Adrenal gland (tissue), 9 donors: ENCODE measurements at regions not wholly inside any gene's neighbourhood (a gene's known extent, or its start where the extent isn't known, plus 50 kb on each side); places are given as distances from the start of the nearest gene placed in this dataset.

Experiments
- DNase-seq, 7 donors: peaks; one replicate each; pipeline ENCODE4 v3.0.0-alpha.2; 2019 to 2020
- H3K27ac ChIP-seq, 5 donors: fragments of 200-600 bp; sonication (generic) in 4 of 5; 1 replicate in 3 of 5; 2 replicates in 2 of 5; pipeline versions ENCODE4 v1.5.1 to v1.8.0; 2016 to 2020; ENCODE audit warnings: mild to moderate bottlenecking in 1 of 5
- H3K27me3 ChIP-seq: fragments of 200-600 bp; 2 replicates; pipeline ENCODE4 v1.8.0; 2021
- H3K36me3 ChIP-seq, 2 donors: fragments of 200-600 bp; replicated peaks in 1 of 2; 1 replicate in 1 of 2; 2 replicates in 1 of 2; pipeline versions ENCODE4 v1.5.1 to v1.8.0; 2018 to 2022
- H3K4me1 ChIP-seq, 2 donors: fragments of 200-600 bp; replicated peaks in 1 of 2; 1 replicate in 1 of 2; 2 replicates in 1 of 2; pipeline versions ENCODE4 v1.5.1 to v1.8.0; 2018 to 2021
- H3K4me3 ChIP-seq, 4 donors: fragments of 200-600 bp; sonication (generic) in 3 of 4; one replicate each; pipeline ENCODE4 v1.5.1; 2016 to 2018
- H3K9me3 ChIP-seq, 3 donors: fragments of 200-600 bp; sonication (generic) in 1 of 3; replicated peaks in 1 of 3; 1 replicate in 2 of 3; 2 replicates in 1 of 3; pipeline versions ENCODE4 v1.5.1 to v1.8.0; 2016 to 2021
- CTCF ChIP-seq, 6 experiments: fragments of 450-650 bp in 4 of 6; fragments of 200-600 bp in 2 of 6; sonication (generic) in 1 of 6; IDR thresholded peaks; 1 replicate in 5 of 6; 2 replicates in 1 of 6; pipeline versions ENCODE4 v1.5.1 to v1.8.0; 2016 to 2021; ENCODE audit warnings: antibody characterized with exemption in 6 of 6, mild to moderate bottlenecking in 2 of 6, moderate library complexity in 1 of 6
- POLR2A ChIP-seq, 2 donors: fragments of 450-650 bp; IDR thresholded peaks; one replicate each; pipeline ENCODE4 v1.6.1; 2017; ENCODE audit warnings: antibody characterized with exemption in 2 of 2, mild to moderate bottlenecking in 2 of 2, moderate library complexity in 1 of 2
- WGBS, 4 donors: extraction: QIAGEN DNeasy Blood & Tissue Kit in 2 of 4; methylation state at CpG; one replicate each; pipeline versions ENCODE4 v1.1.5 to v1.1.7; 2013 to 2017; 5-methylcytosine and 5-hydroxymethylcytosine counted together
- intact Hi-C, 2 donors: fragments of 100-400 bp; cut with DNase I; formaldehyde crosslinking; loops; one replicate each; pipeline versions ENCODE4 v1.14.1 to v1.15.0; 2022 to 2023
- donor health status: healthy with polysubstance abuse.
- donor health status: Bipolar disorder and iron deficiency.
- donor health status: DM: yes; HTN: yes; CAD: no.
- donor health status: DM: no; HTN: no; CAD: no.
- donor health status: DM: no; HTN: no; CAD: no.

- no peak for DNase-seq
- no peaks in the 10 kb centered on the region for H3K27me3 ChIP-seq
- H3K27ac ChIP-seq: no peak overlapping the region
- no peaks in the 10 kb centered on the region for H3K9me3 ChIP-seq
- no peak for TF ChIP-seq POLR2A (IDR thresholded peaks at IDR 0.05)
- no peak for TF ChIP-seq CTCF (IDR thresholded peaks at IDR 0.05)
- WGBS, 4 donors: 75 to 83% (median 77%) methylated on average over 3 of the region's 3 CpGs
- no peak overlapping the region for H3K4me3 ChIP-seq
- no peaks in the 10 kb centered on the region for H3K36me3 ChIP-seq
- intact Hi-C loops: no loop called here
- H3K4me1 ChIP-seq: no peaks in the 10 kb centered on the region
These were observed 278.6 kb upstream of the CDH10 start for GRCh38 chr5:24923400-24923799.

DNA sequence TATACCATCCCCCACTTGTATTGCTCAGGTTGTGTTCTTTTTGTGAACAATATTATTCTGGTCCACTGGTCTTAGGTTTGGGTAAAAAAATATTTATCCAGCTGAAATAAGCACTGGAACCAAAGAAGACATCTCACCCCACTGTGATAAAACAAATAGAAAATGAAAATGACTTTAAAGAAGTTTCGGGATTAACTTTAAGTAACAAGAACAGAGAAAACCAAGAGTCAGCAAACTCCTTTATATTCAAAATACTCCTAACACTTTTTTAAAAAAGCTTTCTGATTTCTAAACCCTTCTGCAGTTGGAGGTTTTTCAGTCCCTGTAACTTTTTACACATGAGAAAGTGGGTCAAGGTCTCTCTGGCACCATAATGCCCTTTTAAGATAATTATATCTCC is 273.9 kb upstream of the CDH10 start:
- intact Hi-C loops: no loop called here
- WGBS, 4 donors: 81 to 89% (median 85%) methylated on average over 1 of the region's 1 CpG
- H3K4me3 ChIP-seq: no peak overlapping the region
- no peak overlapping the region for H3K27ac ChIP-seq
- no peaks in the 10 kb centered on the region for H3K36me3 ChIP-seq
- no peak for TF ChIP-seq POLR2A (IDR thresholded peaks at IDR 0.05)
- TF ChIP-seq CTCF (IDR thresholded peaks at IDR 0.05): no peak
- no peaks in the 10 kb centered on the region for H3K27me3 ChIP-seq
- DNase-seq: no peak
- no peaks in the 10 kb centered on the region for H3K4me1 ChIP-seq
- H3K9me3 ChIP-seq: no peaks in the 10 kb centered on the region

DNA sequence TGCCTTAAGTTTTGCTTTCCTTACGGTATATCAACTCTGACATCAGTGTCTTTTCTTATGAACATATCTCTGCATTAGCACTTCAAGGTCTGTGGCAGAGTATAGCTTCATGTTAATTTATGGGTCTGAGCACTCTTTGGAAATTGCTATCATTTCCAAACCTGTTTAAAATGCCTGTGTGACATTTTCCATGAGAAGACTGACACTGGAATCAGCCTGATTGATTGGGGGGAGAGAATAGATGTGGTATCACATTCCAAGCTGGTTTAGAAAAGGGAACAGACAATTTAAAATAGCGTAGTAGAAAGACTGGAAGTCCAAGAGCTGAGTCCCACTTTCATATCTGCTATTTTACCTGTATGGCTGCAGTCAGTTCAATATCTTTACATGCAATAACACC is 272.1 kb upstream of the CDH10 start:
- H3K4me1 ChIP-seq: no peaks in the 10 kb centered on the region
- WGBS, 4 donors: 65 to 79% (median 70%) methylated on average over 2 of the region's 2 CpGs
- H3K9me3 ChIP-seq: no peaks in the 10 kb centered on the region
- TF ChIP-seq POLR2A (IDR thresholded peaks at IDR 0.05) (no peak), CTCF (IDR thresholded peaks at IDR 0.05) (no peak)
- H3K4me3 ChIP-seq: no peak overlapping the region
- H3K27me3 ChIP-seq: no peaks in the 10 kb centered on the region
- no peak for DNase-seq
- intact Hi-C loops: no loop called here
- no peak overlapping the region for H3K27ac ChIP-seq
- no peaks in the 10 kb centered on the region for H3K36me3 ChIP-seq

DNA sequence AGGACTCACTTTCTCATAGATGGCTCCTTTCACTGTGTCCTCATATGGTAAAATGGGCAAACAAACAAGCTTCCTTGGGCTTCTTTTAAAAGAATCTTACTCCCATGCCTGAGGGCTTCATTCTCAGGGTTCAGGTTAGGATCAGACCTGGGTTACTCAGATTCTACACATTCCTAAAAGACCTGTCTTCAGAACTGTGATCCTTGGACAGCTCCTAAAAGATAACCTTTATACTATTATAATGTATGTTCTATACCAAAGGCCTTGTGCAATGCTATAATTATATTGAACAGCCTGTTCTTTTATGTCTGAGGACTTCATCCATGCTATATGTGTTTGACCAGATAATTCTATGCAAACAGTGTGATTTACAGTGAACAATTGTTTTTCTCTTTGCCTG is 264.4 kb upstream of the CDH10 start:
- H3K27me3 ChIP-seq: no peaks in the 10 kb centered on the region
- intact Hi-C loops: no loop called here
- no peaks in the 10 kb centered on the region for H3K4me1 ChIP-seq
- no peaks in the 10 kb centered on the region for H3K36me3 ChIP-seq
- DNase-seq: no peak
- no peak overlapping the region for H3K27ac ChIP-seq
- H3K4me3 ChIP-seq: no peak overlapping the region
- no peaks in the 10 kb centered on the region for H3K9me3 ChIP-seq
- no peak for TF ChIP-seq CTCF (IDR thresholded peaks at IDR 0.05)
- TF ChIP-seq POLR2A (IDR thresholded peaks at IDR 0.05): no peak
